ENCODE measurements at regions not wholly inside any gene's neighbourhood (a gene's known extent, or its start where the extent isn't known, plus 50 kb on each side); places are given as distances from the start of the nearest gene placed in this dataset.
"Not testable (repeated sequence)": the region's sequence is repeated elsewhere in the genome, so short reads cannot be mapped to it uniquely, and the experiment has no call there.

GRCh38 chr22:33971561-33971961 lies 51.3 kb upstream of the LARGE1 start:
- whole genome bisulfite sequencing, result 74% methylated on average over 4 of the region's 4 CpGs
- DNase-seq (ENCODE audit: low read depth in 6 of 9, low spot score in 9 of 9), result no peak
- no peaks in the 10 kb centered on the region for H3K36me3 ChIP-seq (ENCODE audit: control insufficient read depth in 2 of 2, insufficient read depth in 2 of 2, low read length in 1 of 2)
- H3K4me1 ChIP-seq (ENCODE audit: control insufficient read depth in 2 of 2, insufficient read depth in 2 of 2, low read length in 2 of 2), result no peaks in the 10 kb centered on the region
- H3K9me3 ChIP-seq (ENCODE audit: control insufficient read depth in 2 of 2, insufficient read depth in 1 of 2, low read length in 1 of 2), result no peaks in the 10 kb centered on the region
- no peaks in the 10 kb centered on the region for H3K27me3 ChIP-seq (ENCODE audit: control insufficient read depth in 2 of 2, insufficient read depth in 1 of 2, low read length in 1 of 2)
- H3K27ac ChIP-seq (ENCODE audit: low read depth in 1 of 2, low read length in 1 of 2), result no peak overlapping the region
- no peak overlapping the region for H3K4me3 ChIP-seq (ENCODE audit: low read length in 2 of 2)

- 95% methylated on average over 3 of the region's 3 CpGs for WGBS
- DNase-seq (ENCODE audit: low read depth in 6 of 9, low spot score in 9 of 9), result no peak
- Histone ChIP-seq H3K27ac (ENCODE audit: low read depth in 1 of 2, low read length in 1 of 2) (no peak overlapping the region), H3K27me3 (ENCODE audit: control insufficient read depth in 2 of 2, insufficient read depth in 1 of 2, low read length in 1 of 2) (no peaks in the 10 kb centered on the region), H3K9me3 (ENCODE audit: control insufficient read depth in 2 of 2, insufficient read depth in 1 of 2, low read length in 1 of 2) (no peaks in the 10 kb centered on the region), H3K4me1 (ENCODE audit: control insufficient read depth in 2 of 2, insufficient read depth in 2 of 2, low read length in 2 of 2) (no peaks in the 10 kb centered on the region), H3K36me3 (ENCODE audit: control insufficient read depth in 2 of 2, insufficient read depth in 2 of 2, low read length in 1 of 2) (no peaks in the 10 kb centered on the region), H3K4me3 (ENCODE audit: low read length in 2 of 2) (no peak overlapping the region)
Observed at GRCh38 chr22:33975841-33976240, 55.6 kb upstream of the LARGE1 start.

- Histone ChIP-seq H3K4me1 (ENCODE audit: control insufficient read depth in 2 of 2, insufficient read depth in 2 of 2, low read length in 2 of 2) (no peaks in the 10 kb centered on the region), H3K27ac (ENCODE audit: low read depth in 1 of 2, low read length in 1 of 2) (no peak overlapping the region), H3K4me3 (ENCODE audit: low read length in 2 of 2) (no peak overlapping the region), H3K27me3 (ENCODE audit: control insufficient read depth in 2 of 2, insufficient read depth in 1 of 2, low read length in 1 of 2) (no peaks in the 10 kb centered on the region), H3K9me3 (ENCODE audit: control insufficient read depth in 2 of 2, insufficient read depth in 1 of 2, low read length in 1 of 2) (no peaks in the 10 kb centered on the region), H3K36me3 (ENCODE audit: control insufficient read depth in 2 of 2, insufficient read depth in 2 of 2, low read length in 1 of 2) (no peaks in the 10 kb centered on the region)
- DNase-seq (ENCODE audit: low read depth in 6 of 9, low spot score in 9 of 9), result no peak
Observed at GRCh38 chr22:33983558-33983957, 63.3 kb upstream of the LARGE1 start.

- no peaks in the 10 kb centered on the region for H3K9me3 ChIP-seq (ENCODE audit: control insufficient read depth in 2 of 2, insufficient read depth in 1 of 2, low read length in 1 of 2)
- 82% methylated on average over 3 of the region's 3 CpGs for WGBS
- H3K27ac ChIP-seq (ENCODE audit: low read depth in 1 of 2, low read length in 1 of 2), result no peak overlapping the region
- no peaks in the 10 kb centered on the region for H3K4me1 ChIP-seq (ENCODE audit: control insufficient read depth in 2 of 2, insufficient read depth in 2 of 2, low read length in 2 of 2)
- H3K4me3 ChIP-seq (ENCODE audit: low read length in 2 of 2), result no peak overlapping the region
- no peaks in the 10 kb centered on the region for H3K36me3 ChIP-seq (ENCODE audit: control insufficient read depth in 2 of 2, insufficient read depth in 2 of 2, low read length in 1 of 2)
- no peak for DNase-seq (ENCODE audit: low read depth in 6 of 9, low spot score in 9 of 9)
- H3K27me3 ChIP-seq (ENCODE audit: control insufficient read depth in 2 of 2, insufficient read depth in 1 of 2, low read length in 1 of 2), result no peaks in the 10 kb centered on the region
Observed at GRCh38 chr22:33984211-33984610, 63.9 kb upstream of the LARGE1 start.

- Histone ChIP-seq H3K4me1 (ENCODE audit: control insufficient read depth in 2 of 2, insufficient read depth in 2 of 2, low read length in 2 of 2) (no peaks in the 10 kb centered on the region), H3K27me3 (ENCODE audit: control insufficient read depth in 2 of 2, insufficient read depth in 1 of 2, low read length in 1 of 2) (no peaks in the 10 kb centered on the region), H3K36me3 (ENCODE audit: control insufficient read depth in 2 of 2, insufficient read depth in 2 of 2, low read length in 1 of 2) (no peaks in the 10 kb centered on the region), H3K4me3 (ENCODE audit: low read length in 2 of 2) (no peak overlapping the region), H3K27ac (ENCODE audit: low read depth in 1 of 2, low read length in 1 of 2) (no peak overlapping the region), H3K9me3 (ENCODE audit: control insufficient read depth in 2 of 2, insufficient read depth in 1 of 2, low read length in 1 of 2) (no peaks in the 10 kb centered on the region)
- no peak for DNase-seq (ENCODE audit: low read depth in 6 of 9, low spot score in 9 of 9)
- 78% methylated on average over 8 of the region's 8 CpGs for WGBS
Observed at GRCh38 chr22:33984656-33985285, 64.5 kb upstream of the LARGE1 start.

- H3K36me3 ChIP-seq (ENCODE audit: control insufficient read depth in 2 of 2, insufficient read depth in 2 of 2, low read length in 1 of 2), result no peaks in the 10 kb centered on the region
- 75% methylated on average over 4 of the region's 4 CpGs for WGBS
- no peak overlapping the region for H3K4me3 ChIP-seq (ENCODE audit: low read length in 2 of 2)
- H3K4me1 ChIP-seq (ENCODE audit: control insufficient read depth in 2 of 2, insufficient read depth in 2 of 2, low read length in 2 of 2), result no peaks in the 10 kb centered on the region
- no peak overlapping the region for H3K27ac ChIP-seq (ENCODE audit: low read depth in 1 of 2, low read length in 1 of 2)
- DNase-seq (ENCODE audit: low read depth in 6 of 9, low spot score in 9 of 9), result no peak
- no peaks in the 10 kb centered on the region for H3K9me3 ChIP-seq (ENCODE audit: control insufficient read depth in 2 of 2, insufficient read depth in 1 of 2, low read length in 1 of 2)
- no peaks in the 10 kb centered on the region for H3K27me3 ChIP-seq (ENCODE audit: control insufficient read depth in 2 of 2, insufficient read depth in 1 of 2, low read length in 1 of 2)
Observed at GRCh38 chr22:33985506-33985905, 65.2 kb upstream of the LARGE1 start.

GRCh38 chr22:33986167-33986771 lies 66.0 kb upstream of the LARGE1 start:
- WGBS, result 75% methylated on average over 6 of the region's 6 CpGs
- H3K4me1 ChIP-seq (ENCODE audit: control insufficient read depth in 2 of 2, insufficient read depth in 2 of 2, low read length in 2 of 2), result no peaks in the 10 kb centered on the region
- no peaks in the 10 kb centered on the region for H3K36me3 ChIP-seq (ENCODE audit: control insufficient read depth in 2 of 2, insufficient read depth in 2 of 2, low read length in 1 of 2)
- H3K27me3 ChIP-seq (ENCODE audit: control insufficient read depth in 2 of 2, insufficient read depth in 1 of 2, low read length in 1 of 2), result no peaks in the 10 kb centered on the region
- no peak overlapping the region for H3K4me3 ChIP-seq (ENCODE audit: low read length in 2 of 2)
- no peak overlapping the region for H3K27ac ChIP-seq (ENCODE audit: low read depth in 1 of 2, low read length in 1 of 2)
- H3K9me3 ChIP-seq (ENCODE audit: control insufficient read depth in 2 of 2, insufficient read depth in 1 of 2, low read length in 1 of 2), result no peaks in the 10 kb centered on the region
- DNase-seq (ENCODE audit: low read depth in 6 of 9, low spot score in 9 of 9), result no peak

GRCh38 chr22:33986954-33987353 lies 66.7 kb upstream of the LARGE1 start:
- H3K27me3 ChIP-seq (ENCODE audit: control insufficient read depth in 2 of 2, insufficient read depth in 1 of 2, low read length in 1 of 2), result no peaks in the 10 kb centered on the region
- no peak for DNase-seq (ENCODE audit: low read depth in 6 of 9, low spot score in 9 of 9)
- 25% methylated on average over 5 of the region's 5 CpGs for WGBS
- no peak overlapping the region for H3K4me3 ChIP-seq (ENCODE audit: low read length in 2 of 2)
- no peak overlapping the region for H3K27ac ChIP-seq (ENCODE audit: low read depth in 1 of 2, low read length in 1 of 2)
- no peaks in the 10 kb centered on the region for H3K36me3 ChIP-seq (ENCODE audit: control insufficient read depth in 2 of 2, insufficient read depth in 2 of 2, low read length in 1 of 2)
- no peaks in the 10 kb centered on the region for H3K9me3 ChIP-seq (ENCODE audit: control insufficient read depth in 2 of 2, insufficient read depth in 1 of 2, low read length in 1 of 2)
- no peaks in the 10 kb centered on the region for H3K4me1 ChIP-seq (ENCODE audit: control insufficient read depth in 2 of 2, insufficient read depth in 2 of 2, low read length in 2 of 2)

- WGBS, result 98% methylated on average over 7 of the region's 7 CpGs
- not testable (repeated sequence) for DNase-seq (ENCODE audit: low read depth in 6 of 9, low spot score in 9 of 9); H3K27me3 ChIP-seq (ENCODE audit: control insufficient read depth in 2 of 2, insufficient read depth in 1 of 2, low read length in 1 of 2); H3K9me3 ChIP-seq (ENCODE audit: control insufficient read depth in 2 of 2, insufficient read depth in 1 of 2, low read length in 1 of 2); H3K36me3 ChIP-seq (ENCODE audit: control insufficient read depth in 2 of 2, insufficient read depth in 2 of 2, low read length in 1 of 2); H3K4me1 ChIP-seq (ENCODE audit: control insufficient read depth in 2 of 2, insufficient read depth in 2 of 2, low read length in 2 of 2); H3K27ac ChIP-seq (ENCODE audit: low read depth in 1 of 2, low read length in 1 of 2); H3K4me3 ChIP-seq (ENCODE audit: low read length in 2 of 2)
Observed at GRCh38 chr22:33989263-33989662, 69.0 kb upstream of the LARGE1 start.

All from thymus (tissue), 11 donors.